OCI-LY1 (cell line): ENCODE measurements at regions not wholly inside any gene's neighbourhood (a gene's known extent, or its start where the extent isn't known, plus 50 kb on each side); places are given as distances from the start of the nearest gene placed in this dataset.

ENCODE experiments used
- H2AFZ ChIP-seq: fragments of 200-600 bp; sonication (generic), shearing (Covaris generic); 2 replicates; pipeline ENCODE4 v1.6.0; 2014; ENCODE audit warnings: antibody characterized with exemption, mild to moderate bottlenecking, low read length
- H3F3A ChIP-seq: fragments of 200-600 bp; sonication (generic), shearing (Covaris generic); 2 replicates; pipeline ENCODE4 v1.6.0; 2014; ENCODE audit warnings: mild to moderate bottlenecking, antibody characterized with exemption, low read length, moderate library complexity; ENCODE audit not compliant: insufficient read depth
- H3K27ac ChIP-seq: fragments of 200-600 bp; sonication (generic); 2 replicates; pipeline ENCODE4 v1.5.1; 2014; ENCODE audit warnings: low read length, mixed run types, mild to moderate bottlenecking, low read depth; ENCODE audit not compliant: poor library complexity, severe bottlenecking
- H3K27me3 ChIP-seq: fragments of 200-600 bp; sonication (generic); 2 replicates; pipeline ENCODE4 v1.6.0; 2014; ENCODE audit warnings: antibody characterized with exemption, mild to moderate bottlenecking, low read length, moderate library complexity; ENCODE audit not compliant: insufficient read depth
- H3K36me3 ChIP-seq: fragments of 200-600 bp; sonication (generic); 2 replicates; pipeline ENCODE4 v1.6.1; 2014; ENCODE audit warnings: mild to moderate bottlenecking, antibody characterized with exemption, low read length, moderate library complexity, mixed read lengths; ENCODE audit not compliant: insufficient read depth
- H3K4me1 ChIP-seq: fragments of 200-600 bp; sonication (generic); 2 replicates; pipeline ENCODE4 v1.5.1; 2014; ENCODE audit warnings: mild to moderate bottlenecking, low read length, moderate library complexity; ENCODE audit not compliant: insufficient read depth, severe bottlenecking
- H3K4me2 ChIP-seq: fragments of 200-600 bp; sonication (generic), shearing (Covaris generic); 2 replicates; pipeline ENCODE4 v1.6.1; 2014; ENCODE audit warnings: low read length
- H3K4me3 ChIP-seq: fragments of 200-600 bp; sonication (generic); 2 replicates; pipeline ENCODE4 v1.5.1; 2014; ENCODE audit warnings: low read length, low read depth, mild to moderate bottlenecking, mixed read lengths; ENCODE audit not compliant: poor library complexity, severe bottlenecking
- H3K79me2 ChIP-seq: fragments of 200-600 bp; shearing (Covaris generic); 2 replicates; pipeline ENCODE4 v1.6.1; 2016; ENCODE audit warnings: mixed run types, low read length, mixed read lengths; ENCODE audit not compliant: insufficient read depth
- H3K9ac ChIP-seq: fragments of 200-600 bp; sonication (generic), shearing (Covaris generic); 2 replicates; pipeline ENCODE4 v1.6.1; 2014; ENCODE audit warnings: mild to moderate bottlenecking, low read length, mixed read lengths
- H3K9me2 ChIP-seq: fragments of 200-600 bp; sonication (generic), shearing (Covaris generic); 2 replicates; pipeline ENCODE4 v1.6.1; 2014; ENCODE audit warnings: low read depth, mild to moderate bottlenecking, low read length, mixed read lengths
- H3K9me3 ChIP-seq: fragments of 200-600 bp; shearing (Covaris generic); 2 replicates; pipeline ENCODE4 v1.6.1; 2014; ENCODE audit warnings: low read length, mixed read lengths
- H4K20me1 ChIP-seq: fragments of 200-600 bp; sonication (generic), shearing (Covaris generic); 2 replicates; pipeline ENCODE4 v1.6.0; 2016; ENCODE audit warnings: mild to moderate bottlenecking, low read length; ENCODE audit not compliant: insufficient read depth
- CTCF ChIP-seq: fragments of 200-600 bp; sonication (generic), shearing (Covaris generic); IDR thresholded peaks from 2 replicates; pipeline ENCODE4 v1.5.1; 2017; ENCODE audit warnings: mild to moderate bottlenecking, antibody characterized with exemption, low read length, moderate library complexity, mixed read lengths
- EZH2 ChIP-seq: fragments of 200-600 bp; sonication (generic), shearing (Covaris generic); IDR thresholded peaks from 2 replicates; pipeline ENCODE4 v1.8.0; 2017; ENCODE audit warnings: borderline replicate concordance, mixed run types, mild to moderate bottlenecking, antibody characterized with exemption, low read length, moderate library complexity, mixed read lengths

- H2AFZ ChIP-seq: no peak overlapping the region
- no peak overlapping the region for H3K4me3 ChIP-seq
- H3K36me3 ChIP-seq: no peaks in the 10 kb centered on the region
- no peak overlapping the region for H3K27ac ChIP-seq
- H3K4me1 ChIP-seq: no peaks in the 10 kb centered on the region
- H3F3A ChIP-seq: no peaks in the 10 kb centered on the region
- no peaks in the 10 kb centered on the region for H4K20me1 ChIP-seq
- H3K9me2 ChIP-seq: no peaks in the 10 kb centered on the region
- H3K79me2 ChIP-seq: no peaks in the 10 kb centered on the region
- no peak overlapping the region for H3K4me2 ChIP-seq
- no peaks in the 10 kb centered on the region for H3K27me3 ChIP-seq
- no peak overlapping the region for H3K9ac ChIP-seq
- TF ChIP-seq EZH2: no peak
- no peak for TF ChIP-seq CTCF
- no peaks in the 10 kb centered on the region for H3K9me3 ChIP-seq
Observed at GRCh38 chr18:61749546-61749945, 143.3 kb downstream of the RNF152 start.

GRCh38 chr18:61749031-61749430, 143.8 kb downstream of the RNF152 start:
- no peak overlapping the region for H3K4me3 ChIP-seq
- H4K20me1 ChIP-seq: no peaks in the 10 kb centered on the region
- no peak for TF ChIP-seq EZH2
- no peaks in the 10 kb centered on the region for H3F3A ChIP-seq
- H3K27ac ChIP-seq: no peak overlapping the region
- H3K27me3 ChIP-seq: no peaks in the 10 kb centered on the region
- no peaks in the 10 kb centered on the region for H3K79me2 ChIP-seq
- no peaks in the 10 kb centered on the region for H3K9me2 ChIP-seq
- no peak overlapping the region for H3K4me2 ChIP-seq
- H3K9ac ChIP-seq: no peak overlapping the region
- H3K36me3 ChIP-seq: no peaks in the 10 kb centered on the region
- no peaks in the 10 kb centered on the region for H3K4me1 ChIP-seq
- H2AFZ ChIP-seq: no peak overlapping the region
- H3K9me3 ChIP-seq: no peaks in the 10 kb centered on the region

- H3K27me3 ChIP-seq: no peaks in the 10 kb centered on the region
- no peak overlapping the region for H3K9ac ChIP-seq
- no peak overlapping the region for H3K4me3 ChIP-seq
- H3K27ac ChIP-seq: no peak overlapping the region
- H3K36me3 ChIP-seq: no peaks in the 10 kb centered on the region
- no peaks in the 10 kb centered on the region for H3K9me3 ChIP-seq
- no peaks in the 10 kb centered on the region for H3K79me2 ChIP-seq
- H3K4me2 ChIP-seq: no peak overlapping the region
- no peaks in the 10 kb centered on the region for H3K9me2 ChIP-seq
- H4K20me1 ChIP-seq: no peaks in the 10 kb centered on the region
- no peak for TF ChIP-seq CTCF
- TF ChIP-seq EZH2: no peak
- H2AFZ ChIP-seq: no peak overlapping the region
- H3F3A ChIP-seq: no peaks in the 10 kb centered on the region
- no peaks in the 10 kb centered on the region for H3K4me1 ChIP-seq
Observed at GRCh38 chr18:61748004-61748403, 144.8 kb downstream of the RNF152 start.

- Histone ChIP-seq H3K9ac (no peak overlapping the region), H4K20me1 (no peaks in the 10 kb centered on the region), H3K27ac (no peak overlapping the region), H3K4me3 (no peak overlapping the region), H3K9me2 (no peaks in the 10 kb centered on the region), H3K9me3 (no peaks in the 10 kb centered on the region), H3K4me1 (no peaks in the 10 kb centered on the region), H3F3A (no peaks in the 10 kb centered on the region), H3K79me2 (no peaks in the 10 kb centered on the region), H3K27me3 (no peaks in the 10 kb centered on the region), H3K36me3 (no peaks in the 10 kb centered on the region), H3K4me2 (no peak overlapping the region), H2AFZ (no peak overlapping the region)
- TF ChIP-seq EZH2: no peak
- no peak for TF ChIP-seq CTCF
Observed at GRCh38 chr18:61743775-61744531, 148.9 kb downstream of the RNF152 start.
